ENCODE measurements at regions not wholly inside any gene's neighbourhood (a gene's known extent, or its start where the extent isn't known, plus 50 kb on each side); places are given as distances from the start of the nearest gene placed in this dataset.
"Not testable (repeated sequence)": the region's sequence is repeated elsewhere in the genome, so short reads cannot be mapped to it uniquely, and the experiment has no call there.

GRCh38 chr17:45667591-45668171 is 116.4 kb upstream of the CRHR1 start:
- Mint-ChIP-seq H3K27me3 (ENCODE audit: low read depth in 3 of 3) (peaks cover 4 to 8% (median 4%) of the 10 kb centered on the region in 3 donors), H3K36me3 (no peaks in the 10 kb centered on the region), H3K9me3 (peaks cover 0 to 1% (median 0%) of the 10 kb centered on the region in 6 donors), H3K27ac (no peak overlapping the region), H3K4me3 (no peak overlapping the region), H3K4me1 (peaks cover 0 to 3% of the 10 kb centered on the region in 2 donors)
- no peak for DNase-seq

GRCh38 chr17:45668316-45668715 is 115.8 kb upstream of the CRHR1 start:
- peaks cover 0 to 3% of the 10 kb centered on the region in 2 donors for H3K4me1 Mint-ChIP-seq
- no peak overlapping the region for H3K4me3 Mint-ChIP-seq
- H3K9me3 Mint-ChIP-seq = no peaks in the 10 kb centered on the region
- H3K27me3 Mint-ChIP-seq (ENCODE audit: low read depth in 3 of 3) = peaks cover 4 to 8% (median 4%) of the 10 kb centered on the region in 3 donors
- peak overlapping the region in 1 of 6 donors; percentile 53 for H3K27ac Mint-ChIP-seq
- no peaks in the 10 kb centered on the region for H3K36me3 Mint-ChIP-seq
- DNase-seq = no peak

GRCh38 chr17:45672301-45672700 is 111.8 kb upstream of the CRHR1 start:
- no peak for DNase-seq
- Mint-ChIP-seq H3K27me3 (ENCODE audit: low read depth in 3 of 3) (peaks cover 0 to 12% (median 4%) of the 10 kb centered on the region in 3 donors), H3K9me3 (no peaks in the 10 kb centered on the region), H3K36me3 (peaks cover 0 to 4% (median 0%) of the 10 kb centered on the region in 3 donors), H3K4me3 (no peak overlapping the region), H3K4me1 (no peaks in the 10 kb centered on the region), H3K27ac (no peak overlapping the region)

- no peak overlapping the region for H3K4me3 Mint-ChIP-seq
- H3K27ac Mint-ChIP-seq = no peak overlapping the region
- H3K4me1 Mint-ChIP-seq = no peaks in the 10 kb centered on the region
- peaks cover 0 to 10% (median 4%) of the 10 kb centered on the region in 3 donors for H3K27me3 Mint-ChIP-seq (ENCODE audit: low read depth in 3 of 3)
- peaks cover 0 to 4% (median 0%) of the 10 kb centered on the region in 3 donors for H3K36me3 Mint-ChIP-seq
- H3K9me3 Mint-ChIP-seq = no peaks in the 10 kb centered on the region
- DNase-seq = no peak
These were observed 111.3 kb upstream of the CRHR1 start for GRCh38 chr17:45672792-45673191.

GRCh38 chr17:45673759-45674158 is 110.4 kb upstream of the CRHR1 start:
- H3K27ac Mint-ChIP-seq; H3K36me3 Mint-ChIP-seq; H3K27me3 Mint-ChIP-seq (ENCODE audit: low read depth in 3 of 3); H3K9me3 Mint-ChIP-seq; H3K4me1 Mint-ChIP-seq; DNase-seq; H3K4me3 Mint-ChIP-seq: not testable (repeated sequence)

GRCh38 chr17:45675012-45675411 is 109.1 kb upstream of the CRHR1 start:
- Mint-ChIP-seq H3K36me3 (peaks cover 0 to 4% (median 0%) of the 10 kb centered on the region in 3 donors), H3K4me3 (no peak overlapping the region), H3K4me1 (no peaks in the 10 kb centered on the region), H3K27ac (no peak overlapping the region), H3K27me3 (ENCODE audit: low read depth in 3 of 3) (peaks cover 0 to 15% (median 3%) of the 10 kb centered on the region in 3 donors), H3K9me3 (peaks cover 0 to 2% (median 0%) of the 10 kb centered on the region in 6 donors)
- no peak for DNase-seq

- Mint-ChIP-seq H3K27ac (no peak overlapping the region), H3K4me3 (no peak overlapping the region), H3K27me3 (ENCODE audit: low read depth in 3 of 3) (peaks cover 0 to 18% (median 2%) of the 10 kb centered on the region in 3 donors), H3K9me3 (peaks cover 0 to 4% (median 0%) of the 10 kb centered on the region in 6 donors), H3K36me3 (peaks cover 0 to 4% (median 0%) of the 10 kb centered on the region in 3 donors), H3K4me1 (no peaks in the 10 kb centered on the region)
- DNase-seq = no peak
These were observed 108.2 kb upstream of the CRHR1 start for GRCh38 chr17:45675892-45676291.

- H3K4me1 Mint-ChIP-seq = no peaks in the 10 kb centered on the region
- H3K27ac Mint-ChIP-seq = no peak overlapping the region
- no peak for DNase-seq
- H3K4me3 Mint-ChIP-seq = no peak overlapping the region
- peaks cover 0 to 4% (median 0%) of the 10 kb centered on the region in 3 donors for H3K36me3 Mint-ChIP-seq
- peaks cover 0 to 4% (median 0%) of the 10 kb centered on the region in 6 donors for H3K9me3 Mint-ChIP-seq
- peaks cover 0 to 20% (median 2%) of the 10 kb centered on the region in 3 donors for H3K27me3 Mint-ChIP-seq (ENCODE audit: low read depth in 3 of 3)
These were observed 107.4 kb upstream of the CRHR1 start for GRCh38 chr17:45676695-45677094.

- peaks cover 2 to 20% (median 2%) of the 10 kb centered on the region in 3 donors for H3K27me3 Mint-ChIP-seq (ENCODE audit: low read depth in 3 of 3)
- no peak for DNase-seq
- H3K4me1 Mint-ChIP-seq = no peaks in the 10 kb centered on the region
- H3K36me3 Mint-ChIP-seq = peaks cover 0 to 4% (median 0%) of the 10 kb centered on the region in 3 donors
- H3K4me3 Mint-ChIP-seq = no peak overlapping the region
- H3K9me3 Mint-ChIP-seq = peaks cover 0 to 4% (median 0%) of the 10 kb centered on the region in 6 donors
- H3K27ac Mint-ChIP-seq = no peak overlapping the region
These were observed 106.3 kb upstream of the CRHR1 start for GRCh38 chr17:45677770-45678169.

- Mint-ChIP-seq H3K27me3 (ENCODE audit: low read depth in 3 of 3) (peaks cover 2 to 17% (median 2%) of the 10 kb centered on the region in 3 donors), H3K4me1 (no peaks in the 10 kb centered on the region), H3K36me3 (no peaks in the 10 kb centered on the region)
These were observed 104.7 kb upstream of the CRHR1 start for GRCh38 chr17:45679426-45679825.

GRCh38 chr17:45680360-45680759 is 103.8 kb upstream of the CRHR1 start:
- peaks cover 2 to 17% (median 2%) of the 10 kb centered on the region in 3 donors for H3K27me3 Mint-ChIP-seq (ENCODE audit: low read depth in 3 of 3)
- peaks cover 0 to 4% (median 0%) of the 10 kb centered on the region in 6 donors for H3K9me3 Mint-ChIP-seq
- no peaks in the 10 kb centered on the region for H3K36me3 Mint-ChIP-seq
- no peak overlapping the region for H3K4me3 Mint-ChIP-seq
- no peak for DNase-seq
- H3K27ac Mint-ChIP-seq = no peak overlapping the region
- no peaks in the 10 kb centered on the region for H3K4me1 Mint-ChIP-seq

More at GRCh38 chr17:45679426-45679825, 104.7 kb upstream of the CRHR1 start:
- peaks cover 0 to 4% (median 0%) of the 10 kb centered on the region in 6 donors for H3K9me3 Mint-ChIP-seq
- no peak overlapping the region for H3K4me3 Mint-ChIP-seq
- H3K27ac Mint-ChIP-seq = no peak overlapping the region
- no peak for DNase-seq

- Mint-ChIP-seq H3K4me1 (no peaks in the 10 kb centered on the region), H3K9me3 (peaks cover 0 to 4% (median 0%) of the 10 kb centered on the region in 6 donors), H3K27me3 (ENCODE audit: low read depth in 3 of 3) (peaks cover 0 to 10% (median 2%) of the 10 kb centered on the region in 3 donors), H3K4me3 (no peak overlapping the region), H3K36me3 (no peaks in the 10 kb centered on the region), H3K27ac (no peak overlapping the region)
- DNase-seq = no peak
These were observed 102.4 kb upstream of the CRHR1 start for GRCh38 chr17:45681706-45682105.

GRCh38 chr17:45686250-45686649 is 97.9 kb upstream of the CRHR1 start:
- H3K27me3 Mint-ChIP-seq (ENCODE audit: low read depth in 3 of 3) = peaks cover 3 to 11% (median 3%) of the 10 kb centered on the region in 3 donors
- no peak overlapping the region for H3K27ac Mint-ChIP-seq
- H3K4me3 Mint-ChIP-seq = no peak overlapping the region

GRCh38 chr17:45687594-45687993 is 96.5 kb upstream of the CRHR1 start:
- Mint-ChIP-seq H3K27ac (no peak overlapping the region), H3K4me1 (no peaks in the 10 kb centered on the region), H3K4me3 (no peak overlapping the region), H3K27me3 (ENCODE audit: low read depth in 3 of 3) (peaks cover 3 to 15% (median 4%) of the 10 kb centered on the region in 3 donors), H3K9me3 (no peaks in the 10 kb centered on the region), H3K36me3 (no peaks in the 10 kb centered on the region)
- no peak for DNase-seq

More at GRCh38 chr17:45686250-45686649, 97.9 kb upstream of the CRHR1 start:
- Mint-ChIP-seq H3K36me3 (no peaks in the 10 kb centered on the region), H3K9me3 (no peaks in the 10 kb centered on the region), H3K4me1 (no peaks in the 10 kb centered on the region)
- no peak for DNase-seq

GRCh38 chr17:45688353-45688752 is 95.8 kb upstream of the CRHR1 start:
- H3K36me3 Mint-ChIP-seq = no peaks in the 10 kb centered on the region
- no peaks in the 10 kb centered on the region for H3K4me1 Mint-ChIP-seq
- H3K4me3 Mint-ChIP-seq = no peak overlapping the region
- H3K27ac Mint-ChIP-seq = no peak overlapping the region
- no peak for DNase-seq
- peaks cover 3 to 15% (median 4%) of the 10 kb centered on the region in 3 donors for H3K27me3 Mint-ChIP-seq (ENCODE audit: low read depth in 3 of 3)
- H3K9me3 Mint-ChIP-seq = no peaks in the 10 kb centered on the region

All from immature natural killer cell (primary cell).